ENCODE measurements at regions not wholly inside any gene's neighbourhood (a gene's known extent, or its start where the extent isn't known, plus 50 kb on each side); places are given as distances from the start of the nearest gene placed in this dataset.

DNA sequence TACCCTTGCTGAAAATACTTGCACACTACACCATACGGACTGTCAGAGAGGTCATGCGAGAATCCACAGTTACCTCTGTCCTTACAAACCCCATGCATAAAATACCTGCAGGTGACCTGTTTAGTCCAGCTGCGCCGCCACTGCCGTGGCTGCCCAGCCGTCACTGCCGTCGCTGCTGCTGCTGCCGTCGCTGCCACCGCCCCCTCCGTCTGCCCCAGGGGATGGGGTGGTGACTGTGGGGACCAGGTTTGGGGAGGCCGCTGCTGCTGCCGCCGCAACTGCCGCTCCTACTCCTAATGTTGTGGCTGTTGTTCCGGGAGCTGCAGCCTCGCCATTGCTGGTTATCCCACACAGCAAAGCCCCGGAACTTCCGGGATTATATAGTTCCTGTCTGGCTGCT, 141.8 kb upstream of the ZCCHC13 start:
- TF ChIP-seq, protein P1, sequence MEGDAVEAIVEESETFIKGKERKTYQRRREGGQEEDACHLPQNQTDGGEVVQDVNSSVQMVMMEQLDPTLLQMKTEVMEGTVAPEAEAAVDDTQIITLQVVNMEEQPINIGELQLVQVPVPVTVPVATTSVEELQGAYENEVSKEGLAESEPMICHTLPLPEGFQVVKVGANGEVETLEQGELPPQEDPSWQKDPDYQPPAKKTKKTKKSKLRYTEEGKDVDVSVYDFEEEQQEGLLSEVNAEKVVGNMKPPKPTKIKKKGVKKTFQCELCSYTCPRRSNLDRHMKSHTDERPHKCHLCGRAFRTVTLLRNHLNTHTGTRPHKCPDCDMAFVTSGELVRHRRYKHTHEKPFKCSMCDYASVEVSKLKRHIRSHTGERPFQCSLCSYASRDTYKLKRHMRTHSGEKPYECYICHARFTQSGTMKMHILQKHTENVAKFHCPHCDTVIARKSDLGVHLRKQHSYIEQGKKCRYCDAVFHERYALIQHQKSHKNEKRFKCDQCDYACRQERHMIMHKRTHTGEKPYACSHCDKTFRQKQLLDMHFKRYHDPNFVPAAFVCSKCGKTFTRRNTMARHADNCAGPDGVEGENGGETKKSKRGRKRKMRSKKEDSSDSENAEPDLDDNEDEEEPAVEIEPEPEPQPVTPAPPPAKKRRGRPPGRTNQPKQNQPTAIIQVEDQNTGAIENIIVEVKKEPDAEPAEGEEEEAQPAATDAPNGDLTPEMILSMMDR (IDR thresholded peaks at IDR 0.05) = no peak

DNA sequence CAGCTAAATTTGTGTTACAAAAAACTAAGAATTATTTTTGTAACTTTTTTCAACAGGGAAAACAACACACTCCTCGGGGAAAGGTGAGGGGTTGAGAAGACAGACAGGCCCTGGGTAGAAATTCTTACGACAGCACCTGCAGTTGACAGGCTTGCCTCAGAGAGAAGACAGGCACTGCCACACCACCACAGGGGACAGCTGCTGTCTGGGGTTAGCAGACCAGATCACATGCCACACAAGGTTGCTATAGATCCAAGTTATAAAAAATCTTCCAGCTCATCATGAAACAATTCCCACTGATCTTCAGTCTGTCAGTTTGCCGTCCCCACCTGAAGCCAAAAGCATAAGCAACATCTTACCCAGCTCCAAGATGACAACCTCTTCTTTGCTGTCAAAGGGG, 143.2 kb upstream of the ZCCHC13 start:
- CTCF ChIA-PET = no interaction called here
- TF ChIP-seq, protein P1 (IDR thresholded peaks at IDR 0.05) = no peak
- H3K4me1 ChIP-seq (ENCODE audit: insufficient read depth, low read length) = no peaks in the 10 kb centered on the region
- no peaks in the 10 kb centered on the region for H3K36me3 ChIP-seq (ENCODE audit: insufficient read depth, low read length)
- no peaks in the 10 kb centered on the region for H3K9me3 ChIP-seq (ENCODE audit: control insufficient read depth in 1 of 2, insufficient read depth in 1 of 2, low read length in 2 of 2)
- no peak overlapping the region for H3K4me3 ChIP-seq (ENCODE audit: low read length)
- Mint-ChIP-seq H3K9me3 (no peaks in the 10 kb centered on the region), H3K27me3 (no peaks in the 10 kb centered on the region), H3K4me3 (no peak overlapping the region), H3K27ac (no peak overlapping the region), H3K36me3 (ENCODE audit: low read depth) (no peaks in the 10 kb centered on the region), H3K4me1 (ENCODE audit: low read depth) (no peaks in the 10 kb centered on the region)
- DNase-seq = no peak
- no peak for ATAC-seq (ENCODE audit: poor library complexity)
- intact Hi-C loops (cut with DNase I, micrococcal nuclease) = no loop called here
- H3K27ac ChIP-seq (ENCODE audit: low read depth in 1 of 2, low read length in 2 of 2) = no peak overlapping the region
- H3K27me3 ChIP-seq (ENCODE audit: control insufficient read depth in 1 of 2, insufficient read depth in 2 of 2, low read length in 2 of 2) = no peaks in the 10 kb centered on the region
- POLR2A ChIA-PET = no interaction called here

More for the DNA sequence above, 141.8 kb upstream of the ZCCHC13 start:
- no peak for ATAC-seq (ENCODE audit: poor library complexity)
- Histone ChIP-seq H3K36me3 (ENCODE audit: insufficient read depth, low read length) (no peaks in the 10 kb centered on the region), H3K9me3 (ENCODE audit: control insufficient read depth in 1 of 2, insufficient read depth in 1 of 2, low read length in 2 of 2) (no peaks in the 10 kb centered on the region), H3K27ac (ENCODE audit: low read depth in 1 of 2, low read length in 2 of 2) (no peak overlapping the region), H3K4me1 (ENCODE audit: insufficient read depth, low read length) (no peaks in the 10 kb centered on the region), H3K4me3 (ENCODE audit: low read length) (no peak overlapping the region), H3K27me3 (ENCODE audit: control insufficient read depth in 1 of 2, insufficient read depth in 2 of 2, low read length in 2 of 2) (no peaks in the 10 kb centered on the region)
- no peak for DNase-seq
- Mint-ChIP-seq H3K27me3 (no peaks in the 10 kb centered on the region), H3K4me3 (no peak overlapping the region), H3K4me1 (ENCODE audit: low read depth) (no peaks in the 10 kb centered on the region), H3K9me3 (no peaks in the 10 kb centered on the region), H3K27ac (no peak overlapping the region), H3K36me3 (ENCODE audit: low read depth) (no peaks in the 10 kb centered on the region)
- ChIA-PET CTCF (no interaction called here), POLR2A (no interaction called here)
- intact Hi-C loops (cut with DNase I, micrococcal nuclease) = no loop called here

DNA sequence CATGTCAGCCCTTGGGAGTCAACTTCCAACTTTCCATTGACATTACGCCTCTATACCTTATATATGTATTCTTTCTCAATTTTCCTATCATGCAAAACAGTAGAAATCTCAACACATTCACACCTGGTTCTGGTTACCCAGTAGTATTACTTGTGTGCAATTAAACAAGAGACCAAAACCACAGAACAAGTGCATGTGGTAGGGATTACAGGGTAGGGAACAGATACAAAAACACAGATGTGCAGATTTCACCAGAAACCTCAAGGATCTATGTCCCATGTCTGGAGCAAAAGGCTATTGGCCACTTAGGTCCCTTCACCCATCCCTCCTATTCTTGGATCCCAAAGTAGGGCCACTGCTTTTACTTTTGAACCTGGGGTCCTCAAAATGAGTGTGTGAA, 143.6 kb upstream of the ZCCHC13 start:
- Histone ChIP-seq H3K4me3 (ENCODE audit: low read length) (no peak overlapping the region), H3K27ac (ENCODE audit: low read depth in 1 of 2, low read length in 2 of 2) (no peak overlapping the region), H3K9me3 (ENCODE audit: control insufficient read depth in 1 of 2, insufficient read depth in 1 of 2, low read length in 2 of 2) (no peaks in the 10 kb centered on the region), H3K4me1 (ENCODE audit: insufficient read depth, low read length) (no peaks in the 10 kb centered on the region), H3K27me3 (ENCODE audit: control insufficient read depth in 1 of 2, insufficient read depth in 2 of 2, low read length in 2 of 2) (no peaks in the 10 kb centered on the region), H3K36me3 (ENCODE audit: insufficient read depth, low read length) (no peaks in the 10 kb centered on the region)
- H3K27me3 Mint-ChIP-seq = no peaks in the 10 kb centered on the region
- no peak for DNase-seq
- H3K4me3 Mint-ChIP-seq = no peak overlapping the region
- H3K27ac Mint-ChIP-seq = no peak overlapping the region
- no peaks in the 10 kb centered on the region for H3K36me3 Mint-ChIP-seq (ENCODE audit: low read depth)
- TF ChIP-seq, protein P1 (IDR thresholded peaks at IDR 0.05) = no peak
- ATAC-seq (ENCODE audit: poor library complexity) = no peak
- intact Hi-C loops (cut with DNase I, micrococcal nuclease) = no loop called here
- no peaks in the 10 kb centered on the region for H3K9me3 Mint-ChIP-seq
- H3K4me1 Mint-ChIP-seq (ENCODE audit: low read depth) = no peaks in the 10 kb centered on the region
- ChIA-PET CTCF (no interaction called here), POLR2A (no interaction called here)
